Thoracic aorta (tissue), 2 donors: ENCODE measurements at regions not wholly inside any gene's neighbourhood (a gene's known extent, or its start where the extent isn't known, plus 50 kb on each side); places are given as distances from the start of the nearest gene placed in this dataset.

ENCODE experiments used
- ATAC-seq: fragments of 150-250 bp; one replicate; pipeline ENCODE4 v1.8.0; 2017; ENCODE audit warnings: low read depth; ENCODE audit not compliant: insufficient number of reproducible peaks, low FRiP score
- DNase-seq: peaks from one replicate; pipeline ENCODE4 v3.0.0-alpha.2; 2020; ENCODE audit warnings: low spot score
- H3K27ac ChIP-seq, 2 donors: fragments of 200-600 bp; sonication (generic); 1 replicate in 1 of 2; 2 replicates in 1 of 2; pipeline ENCODE4 v1.5.1; 2016; ENCODE audit warnings: mild to moderate bottlenecking in 2 of 2, moderate library complexity in 2 of 2
- H3K27me3 ChIP-seq: fragments of 200-600 bp; sonication (generic); replicated peaks from 2 replicates; pipeline ENCODE4 v1.6.0; 2016; ENCODE audit warnings: mild to moderate bottlenecking; ENCODE audit not compliant: insufficient read depth
- H3K36me3 ChIP-seq: fragments of 200-600 bp; sonication (generic); one replicate; pipeline ENCODE4 v1.5.1; 2016
- H3K4me1 ChIP-seq, 2 donors: fragments of 200-600 bp; sonication (generic); 1 replicate in 1 of 2; 2 replicates in 1 of 2; pipeline versions ENCODE4 v1.5.1 to v1.6.0; 2016; ENCODE audit warnings: low read depth in 2 of 2, mild to moderate bottlenecking in 1 of 2; ENCODE audit not compliant: control insufficient read depth in 1 of 2
- H3K4me3 ChIP-seq: fragments of 200-600 bp; sonication (generic); 2 replicates; pipeline ENCODE4 v1.5.1; 2016; ENCODE audit warnings: mild to moderate bottlenecking
- H3K9me3 ChIP-seq: fragments of 200-600 bp; sonication (generic); 2 replicates; pipeline ENCODE4 v1.5.1; 2016
- TF ChIP-seq, protein P1 (sequence below): fragments of 200-600 bp; sonication (generic); IDR thresholded peaks from one replicate; pipeline ENCODE4 v1.5.1; 2019; ENCODE audit warnings: antibody characterized with exemption

DNA sequence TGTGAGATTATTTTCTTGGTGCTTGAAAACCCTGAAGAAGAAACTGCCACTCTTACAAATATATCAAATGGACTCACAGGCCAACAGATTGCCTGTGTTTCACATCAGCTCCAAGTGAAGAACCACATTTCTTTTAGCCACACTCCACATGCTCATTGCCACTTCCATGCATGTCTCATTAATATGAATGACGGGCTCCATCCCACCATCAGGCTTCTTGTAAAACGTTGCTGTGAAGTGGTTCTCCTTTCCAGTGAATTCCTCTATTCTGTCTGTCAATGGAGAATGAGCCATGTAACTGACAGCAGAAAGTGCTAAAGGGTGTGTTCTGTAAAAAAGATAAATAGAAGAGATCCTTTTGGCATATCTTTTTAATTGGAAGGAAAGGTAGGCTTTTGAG lies 188.2 kb upstream of the RMST start:
- Histone ChIP-seq H3K4me3 (no peak overlapping the region), H3K9me3 (no peaks in the 10 kb centered on the region), H3K27me3 (no peaks in the 10 kb centered on the region), H3K4me1 (no peaks in the 10 kb centered on the region), H3K36me3 (no peaks in the 10 kb centered on the region), H3K27ac (no peak overlapping the region)
- TF ChIP-seq, protein P1, sequence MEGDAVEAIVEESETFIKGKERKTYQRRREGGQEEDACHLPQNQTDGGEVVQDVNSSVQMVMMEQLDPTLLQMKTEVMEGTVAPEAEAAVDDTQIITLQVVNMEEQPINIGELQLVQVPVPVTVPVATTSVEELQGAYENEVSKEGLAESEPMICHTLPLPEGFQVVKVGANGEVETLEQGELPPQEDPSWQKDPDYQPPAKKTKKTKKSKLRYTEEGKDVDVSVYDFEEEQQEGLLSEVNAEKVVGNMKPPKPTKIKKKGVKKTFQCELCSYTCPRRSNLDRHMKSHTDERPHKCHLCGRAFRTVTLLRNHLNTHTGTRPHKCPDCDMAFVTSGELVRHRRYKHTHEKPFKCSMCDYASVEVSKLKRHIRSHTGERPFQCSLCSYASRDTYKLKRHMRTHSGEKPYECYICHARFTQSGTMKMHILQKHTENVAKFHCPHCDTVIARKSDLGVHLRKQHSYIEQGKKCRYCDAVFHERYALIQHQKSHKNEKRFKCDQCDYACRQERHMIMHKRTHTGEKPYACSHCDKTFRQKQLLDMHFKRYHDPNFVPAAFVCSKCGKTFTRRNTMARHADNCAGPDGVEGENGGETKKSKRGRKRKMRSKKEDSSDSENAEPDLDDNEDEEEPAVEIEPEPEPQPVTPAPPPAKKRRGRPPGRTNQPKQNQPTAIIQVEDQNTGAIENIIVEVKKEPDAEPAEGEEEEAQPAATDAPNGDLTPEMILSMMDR, result no peak
- no peak for DNase-seq
- ATAC-seq, result no peak

DNA sequence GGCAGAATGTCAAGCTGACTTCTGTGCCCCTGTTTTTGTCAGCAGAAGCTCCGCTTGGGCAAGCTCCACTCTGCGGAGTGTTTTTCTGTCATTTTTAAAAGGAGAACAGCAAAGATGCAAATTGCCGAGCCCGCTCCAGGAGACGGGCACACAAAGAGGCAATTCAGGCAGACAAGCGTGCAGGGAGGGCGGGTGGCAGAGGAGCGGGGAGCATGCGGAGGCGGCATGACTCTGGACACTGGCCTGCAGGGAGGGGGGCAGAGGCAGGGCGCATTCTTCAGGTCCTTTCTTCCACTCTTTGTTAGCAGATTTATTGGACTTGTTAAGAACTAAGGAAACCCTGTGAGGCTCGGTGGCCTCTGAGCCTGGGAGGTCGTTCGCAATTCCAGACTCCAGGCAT lies 187.3 kb upstream of the RMST start:
- H3K36me3 ChIP-seq, result no peaks in the 10 kb centered on the region
- no peak overlapping the region for H3K27ac ChIP-seq
- no peaks in the 10 kb centered on the region for H3K27me3 ChIP-seq
- H3K9me3 ChIP-seq, result no peaks in the 10 kb centered on the region
- H3K4me1 ChIP-seq, result no peaks in the 10 kb centered on the region
- H3K4me3 ChIP-seq, result no peak overlapping the region
- ATAC-seq (no peak), DNase-seq (no peak)
- TF ChIP-seq, protein P1, result no peak

DNA sequence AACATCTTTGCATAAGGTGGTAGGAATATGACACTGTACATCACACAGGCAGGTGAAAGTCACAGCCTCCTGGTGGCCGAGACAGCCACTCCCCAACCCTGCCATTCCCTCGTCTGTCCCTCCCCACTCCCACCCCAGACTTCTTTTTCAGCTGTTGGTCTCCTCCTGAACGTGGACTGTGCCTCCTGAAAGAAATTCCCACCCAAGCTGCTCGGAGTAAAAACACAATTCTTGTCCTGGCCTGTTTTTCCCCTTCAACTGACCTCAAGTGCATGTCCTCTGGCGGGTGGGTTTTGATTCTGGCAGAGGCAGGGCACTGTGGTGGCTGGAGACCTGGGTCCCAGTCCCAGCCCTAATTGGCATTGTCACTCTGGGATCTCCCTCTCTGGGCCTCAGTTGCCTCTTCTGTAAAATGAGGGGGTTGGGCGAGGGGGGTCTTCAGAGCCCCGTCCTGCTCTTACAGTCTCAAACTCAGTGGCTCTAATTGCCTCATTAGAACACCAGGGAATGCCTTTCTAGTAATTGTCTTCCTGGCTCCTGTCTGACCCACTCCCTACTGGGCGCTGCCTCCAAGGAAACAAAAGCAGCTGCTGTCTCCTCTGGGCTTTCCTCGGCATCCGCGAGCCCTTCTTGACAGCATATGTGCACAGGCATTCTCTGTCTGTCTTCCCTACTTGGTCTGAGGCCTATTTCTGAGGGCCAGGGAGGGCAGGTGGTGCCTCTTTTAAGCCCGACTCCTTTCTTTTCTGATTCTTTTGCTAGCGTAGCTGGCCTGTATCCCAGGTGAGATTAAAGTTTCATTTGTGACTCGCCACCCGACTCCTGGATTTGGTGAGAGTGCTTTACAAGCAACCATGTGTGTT lies 186.6 kb upstream of the RMST start:
- DNase-seq, result no peak
- Histone ChIP-seq H3K4me1 (no peaks in the 10 kb centered on the region), H3K27me3 (no peaks in the 10 kb centered on the region), H3K27ac (no peak overlapping the region), H3K36me3 (no peaks in the 10 kb centered on the region), H3K9me3 (no peaks in the 10 kb centered on the region), H3K4me3 (no peak overlapping the region)
- no peak for ATAC-seq
- TF ChIP-seq, protein P1, result no peak

DNA sequence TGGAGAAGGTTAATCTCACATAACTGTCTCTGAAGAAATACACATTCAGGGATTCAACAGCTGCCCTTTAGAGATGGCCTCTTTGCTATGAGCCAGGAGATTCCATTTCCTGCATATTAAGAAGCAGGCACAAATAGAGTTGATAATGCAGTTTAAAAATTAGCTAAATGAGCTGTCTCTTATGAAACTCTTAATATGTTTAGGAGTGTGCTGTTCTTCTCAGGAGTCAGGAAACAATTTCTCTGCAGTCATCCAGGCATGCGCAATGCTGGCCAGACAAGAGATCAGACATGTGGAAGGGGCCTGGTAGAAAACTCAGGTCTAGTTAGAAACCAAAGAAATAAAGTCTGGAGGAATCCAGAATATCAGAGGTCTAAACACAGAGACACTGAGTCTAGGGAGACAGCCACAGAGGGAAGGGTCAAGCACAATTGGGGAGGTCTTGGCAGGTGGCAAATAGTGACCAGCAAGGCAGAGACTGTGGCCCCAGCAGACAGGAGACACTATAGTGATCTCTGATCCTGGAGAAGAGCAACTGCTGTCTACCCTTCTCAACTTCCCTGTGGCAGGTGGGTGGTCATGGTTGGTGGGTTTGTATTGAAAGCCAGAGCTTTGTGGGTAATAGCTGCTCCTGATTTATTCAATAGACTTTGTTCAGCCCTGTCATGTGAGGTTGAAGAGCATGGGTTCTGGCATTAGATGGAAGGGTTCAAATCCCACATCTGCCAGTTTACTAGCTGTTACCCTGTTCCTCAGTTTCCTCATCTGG lies 185.8 kb upstream of the RMST start:
- Histone ChIP-seq H3K27ac (no peak overlapping the region), H3K4me3 (no peak overlapping the region), H3K4me1 (no peaks in the 10 kb centered on the region), H3K9me3 (no peaks in the 10 kb centered on the region), H3K27me3 (no peaks in the 10 kb centered on the region), H3K36me3 (no peaks in the 10 kb centered on the region)
- DNase-seq (no peak), ATAC-seq (no peak)
- TF ChIP-seq, protein P1, result no peak

DNA sequence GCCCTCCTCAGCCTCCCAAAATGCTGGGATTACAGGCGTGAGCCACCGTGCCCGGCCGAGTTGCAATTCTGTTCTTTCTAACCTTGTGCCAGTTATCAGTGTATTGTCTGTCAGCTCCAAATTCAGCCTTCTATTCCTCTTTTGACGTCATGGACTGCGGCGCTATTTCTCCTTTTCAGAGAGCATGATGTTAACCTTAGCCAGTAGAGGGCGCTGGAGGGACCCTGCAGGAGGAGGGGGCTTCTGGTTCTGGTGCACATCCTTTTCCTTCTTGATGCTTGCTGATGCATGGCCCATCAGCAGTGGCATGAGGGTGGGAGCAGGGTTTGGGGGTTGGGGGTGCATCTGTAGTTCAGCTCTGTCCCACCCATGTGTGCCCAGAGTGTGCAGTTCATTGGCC lies 179.3 kb upstream of the RMST start:
- no peaks in the 10 kb centered on the region for H3K27me3 ChIP-seq
- no peaks in the 10 kb centered on the region for H3K4me1 ChIP-seq
- H3K27ac ChIP-seq, result no peak overlapping the region
- ATAC-seq (no peak), DNase-seq (no peak)
- no peak overlapping the region for H3K4me3 ChIP-seq
- H3K9me3 ChIP-seq, result no peaks in the 10 kb centered on the region
- TF ChIP-seq, protein P1, result no peak
- no peaks in the 10 kb centered on the region for H3K36me3 ChIP-seq
